H9 (cell line): ENCODE measurements at regions not wholly inside any gene's neighbourhood (a gene's known extent, or its start where the extent isn't known, plus 50 kb on each side); places are given as distances from the start of the nearest gene placed in this dataset.

Experiments
- DNase-seq: peaks from one replicate; pipeline ENCODE4 v3.0.0-alpha.2; 2017
- H2AFZ ChIP-seq: one replicate; pipeline ENCODE4 v1.6.1; 2013; ENCODE audit warnings: mild to moderate bottlenecking, low read length, control low read depth, moderate library complexity
- H2AK5ac ChIP-seq: 2 replicates; pipeline ENCODE4 v1.6.1; 2013; ENCODE audit warnings: low read length, control low read depth, mixed read lengths; ENCODE audit not compliant: insufficient read length
- H2BK120ac ChIP-seq: one replicate; pipeline ENCODE4 v1.6.1; 2013; ENCODE audit warnings: low read depth, mild to moderate bottlenecking, low read length, control low read depth, inconsistent platforms; ENCODE audit not compliant: poor library complexity, severe bottlenecking
- H2BK12ac ChIP-seq: 2 replicates; pipeline ENCODE4 v1.6.1; 2013; ENCODE audit warnings: low read length, control low read depth, mixed read lengths, low read depth; ENCODE audit not compliant: insufficient read length
- H2BK15ac ChIP-seq: 2 replicates; pipeline ENCODE4 v1.6.1; 2013; ENCODE audit warnings: low read depth, low read length, control low read depth
- H2BK20ac ChIP-seq: one replicate; pipeline ENCODE4 v1.6.1; 2013; ENCODE audit warnings: low read depth, mild to moderate bottlenecking, low read length, control low read depth, inconsistent platforms; ENCODE audit not compliant: poor library complexity, severe bottlenecking
- H2BK5ac ChIP-seq: 2 replicates; pipeline ENCODE4 v1.6.1; 2013; ENCODE audit warnings: low read length, control low read depth, mixed read lengths; ENCODE audit not compliant: insufficient read length
- H3K14ac ChIP-seq: 2 replicates; pipeline ENCODE4 v1.6.1; 2013; ENCODE audit warnings: low read length, control low read depth; ENCODE audit not compliant: insufficient read depth
- H3K18ac ChIP-seq: 2 replicates; pipeline ENCODE4 v1.6.1; 2013; ENCODE audit warnings: low read depth, mild to moderate bottlenecking, mixed read lengths, low read length, control low read depth; ENCODE audit not compliant: insufficient read length
- H3K23ac ChIP-seq: 2 replicates; pipeline ENCODE4 v1.6.1; 2013; ENCODE audit warnings: low read length, control low read depth, mixed read lengths, low read depth; ENCODE audit not compliant: insufficient read length
- H3K23me2 ChIP-seq: 2 replicates; pipeline ENCODE4 v1.6.1; 2013; ENCODE audit warnings: low read depth, mild to moderate bottlenecking, mixed read lengths, low read length, control low read depth; ENCODE audit not compliant: insufficient read length, poor library complexity, severe bottlenecking
- H3K27ac ChIP-seq: 2 replicates; pipeline ENCODE4 v1.5.1; 2013; ENCODE audit warnings: low read length, control low read depth, mixed read lengths, low read depth; ENCODE audit not compliant: insufficient read length
- H3K27me3 ChIP-seq: 2 replicates; pipeline ENCODE4 v1.6.1; 2013; ENCODE audit warnings: low read length, control low read depth, inconsistent platforms; ENCODE audit not compliant: insufficient read depth
- H3K4ac ChIP-seq: 2 replicates; pipeline ENCODE4 v1.6.1; 2013; ENCODE audit warnings: low read depth, mild to moderate bottlenecking, control low read depth, inconsistent platforms, low read length, moderate library complexity
- H3K4me1 ChIP-seq: 2 replicates; pipeline ENCODE4 v1.6.1; 2013; ENCODE audit warnings: low read length, control low read depth, inconsistent platforms; ENCODE audit not compliant: insufficient read depth
- H3K4me2 ChIP-seq: 2 replicates; pipeline ENCODE4 v1.6.1; 2013; ENCODE audit warnings: low read length, control low read depth, mixed read lengths; ENCODE audit not compliant: insufficient read length, insufficient read depth
- H3K56ac ChIP-seq: 2 replicates; pipeline ENCODE4 v1.6.1; 2013; ENCODE audit warnings: low read depth, mild to moderate bottlenecking, mixed read lengths, low read length, control low read depth; ENCODE audit not compliant: insufficient read length
- H3K79me1 ChIP-seq: 2 replicates; pipeline ENCODE4 v1.6.1; 2013; ENCODE audit warnings: low read depth, mild to moderate bottlenecking, moderate library complexity, low read length, control low read depth, inconsistent platforms; ENCODE audit not compliant: insufficient read depth, poor library complexity, severe bottlenecking
- H3K79me2 ChIP-seq: 2 replicates; pipeline ENCODE4 v1.6.1; 2013; ENCODE audit warnings: low read length, control low read depth, inconsistent platforms; ENCODE audit not compliant: insufficient read depth
- H3K9ac ChIP-seq: 2 replicates; pipeline ENCODE4 v1.6.1; 2013; ENCODE audit warnings: low read length, control low read depth, mixed read lengths; ENCODE audit not compliant: insufficient read length; ENCODE audit errors: extremely low read depth
- H3K9me3 ChIP-seq: one replicate; pipeline ENCODE4 v1.6.1; 2013; ENCODE audit warnings: low read depth, low read length, inconsistent platforms; ENCODE audit not compliant: control insufficient read depth
- H3T11ph ChIP-seq: one replicate; pipeline ENCODE4 v1.6.1; 2013; ENCODE audit warnings: mild to moderate bottlenecking, low read length, control low read depth, inconsistent platforms
- H4K20me1 ChIP-seq: one replicate; pipeline ENCODE4 v1.6.1; 2013; ENCODE audit not compliant: control insufficient read depth, insufficient read length, insufficient read depth
- H4K5ac ChIP-seq: 2 replicates; pipeline ENCODE4 v1.6.1; 2013; ENCODE audit warnings: low read depth, mild to moderate bottlenecking, mixed read lengths, low read length, control low read depth; ENCODE audit not compliant: insufficient read length
- H4K8ac ChIP-seq: replicated peaks from 2 replicates; pipeline ENCODE4 v1.6.1; 2013; ENCODE audit warnings: low read length, control low read depth, mixed read lengths, low read depth; ENCODE audit not compliant: insufficient read length
- H4K91ac ChIP-seq: 2 replicates; pipeline ENCODE4 v1.6.1; 2013; ENCODE audit warnings: low read depth, mild to moderate bottlenecking, moderate library complexity, mixed read lengths, low read length, control low read depth; ENCODE audit not compliant: insufficient read length
- H3K27ac Mint-ChIP-seq, 3 experiments: 2 replicates in 2 of 3; 3 replicates in 1 of 3; pipeline ENCODE4 v1.8.0; 2020 to 2021; ENCODE audit warnings: mixed read lengths in 3 of 3, mild to moderate bottlenecking in 1 of 3, moderate library complexity in 1 of 3
- H3K27me3 Mint-ChIP-seq: 2 replicates; pipeline ENCODE4 v1.8.0; 2021; ENCODE audit warnings: low read depth, mild to moderate bottlenecking, moderate library complexity, mixed read lengths
- H3K36me3 Mint-ChIP-seq, 3 experiments: 2 replicates in 2 of 3; 3 replicates in 1 of 3; pipeline ENCODE4 v1.8.0; 2020 to 2021; ENCODE audit warnings: low read depth in 3 of 3, mixed read lengths in 3 of 3; ENCODE audit not compliant: insufficient read depth in 1 of 3
- H3K4me1 Mint-ChIP-seq, 2 experiments: 2 replicates each; pipeline ENCODE4 v1.8.0; 2020; ENCODE audit warnings: mixed read lengths in 2 of 2
- H3K4me3 Mint-ChIP-seq, 2 experiments: 2 replicates in 1 of 2; 3 replicates in 1 of 2; pipeline ENCODE4 v1.8.0; 2020 to 2021; ENCODE audit warnings: mild to moderate bottlenecking in 2 of 2, mixed read lengths in 2 of 2, moderate library complexity in 1 of 2
- H3K9me3 Mint-ChIP-seq, 2 experiments: 2 replicates in 1 of 2; 3 replicates in 1 of 2; pipeline ENCODE4 v1.8.0; 2020; ENCODE audit warnings: mild to moderate bottlenecking in 2 of 2, mixed read lengths in 2 of 2, moderate library complexity in 1 of 2
- CTCF ChIP-seq: fragments of 200-600 bp; sonication (generic); conservative IDR thresholded peaks from 3 replicates; pipeline ENCODE4 v1.8.0; 2021; ENCODE audit warnings: antibody characterized with exemption, mild to moderate bottlenecking
- WGBS: extraction: QIAGEN DNeasy Blood & Tissue Kit; methylation state at CpG from one replicate; pipeline ENCODE4 v1.1.7; 2013; ENCODE audit warnings: missing lambda C conversion rate, low lambda C conversion rate, mixed read lengths; ENCODE audit not compliant: insufficient read length; ENCODE audit errors: extremely low coverage; 5-methylcytosine and 5-hydroxymethylcytosine counted together

- no peak overlapping the region for H3K4me3 Mint-ChIP-seq
- no peak for TF ChIP-seq CTCF
- H2BK15ac ChIP-seq = no peak overlapping the region
Measured at GRCh38 chrX:16307950-16308349, 140.7 kb downstream of the MAGEB17 start.

More at GRCh38 chrX:16307950-16308349, 140.7 kb downstream of the MAGEB17 start:
- H2AK5ac ChIP-seq = no peak overlapping the region
- H4K5ac ChIP-seq = no peak overlapping the region
- peaks cover 12 to 23% of the 10 kb centered on the region in 2 experiments for H3K4me1 Mint-ChIP-seq
- no peaks in the 10 kb centered on the region for H3K9me3 Mint-ChIP-seq
- H4K91ac ChIP-seq = no peak overlapping the region
- H3K79me1 ChIP-seq = no peaks in the 10 kb centered on the region
- no peaks in the 10 kb centered on the region for H3K9me3 ChIP-seq
- H3K27ac ChIP-seq = no peak overlapping the region
- WGBS = no CpG with 5 or more reads among the region's 2 CpGs
- no peaks in the 10 kb centered on the region for H3K27me3 Mint-ChIP-seq
- H2BK12ac ChIP-seq = no peak overlapping the region
- no peak overlapping the region for H4K8ac ChIP-seq
- H3T11ph ChIP-seq = no peak overlapping the region
- no peak overlapping the region for H2AFZ ChIP-seq
- no peak overlapping the region for H3K4me2 ChIP-seq
- no peak overlapping the region for H3K18ac ChIP-seq
- peaks cover 5% of the 10 kb centered on the region; the same call in 1 of the 2 replicates for H3K4me1 ChIP-seq
- H3K56ac ChIP-seq = no peak overlapping the region
- H3K14ac ChIP-seq = no peak overlapping the region
- H3K27me3 ChIP-seq = no peaks in the 10 kb centered on the region
- no peak overlapping the region for H2BK5ac ChIP-seq
- no peaks in the 10 kb centered on the region for H4K20me1 ChIP-seq
- DNase-seq = no peak
- H2BK20ac ChIP-seq = peak overlapping the region; percentile 3
- peaks cover 0 to 3% (median 0%) of the 10 kb centered on the region in 3 experiments; a peak in 1 of 7 replicates for H3K36me3 Mint-ChIP-seq
- no peak overlapping the region for H2BK120ac ChIP-seq
- no peaks in the 10 kb centered on the region for H3K23me2 ChIP-seq
- no peak overlapping the region for H3K4ac ChIP-seq
- no peak overlapping the region for H3K9ac ChIP-seq
- H3K27ac Mint-ChIP-seq = no peak overlapping the region
- no peaks in the 10 kb centered on the region for H3K79me2 ChIP-seq
- H3K23ac ChIP-seq = no peak overlapping the region
